Testis (tissue), 2 donors: ENCODE measurements at regions not wholly inside any gene's neighbourhood (a gene's known extent, or its start where the extent isn't known, plus 50 kb on each side); places are given as distances from the start of the nearest gene placed in this dataset.

Source experiments
- POLR2A ChIP-seq: fragments of 450-650 bp; IDR thresholded peaks from one replicate; pipeline ENCODE4 v1.6.1; 2017; ENCODE audit warnings: antibody characterized with exemption, mild to moderate bottlenecking, moderate library complexity
- TF ChIP-seq, protein P1 (sequence below), 3 experiments: fragments of 450-650 bp in 2 of 3; fragments of 200-600 bp in 1 of 3; sonication (generic) in 1 of 3; IDR thresholded peaks; one replicate each; pipeline ENCODE4 v1.5.1; 2016 to 2019; ENCODE audit warnings: antibody characterized with exemption in 3 of 3, mild to moderate bottlenecking in 2 of 3, moderate library complexity in 1 of 3

DNA sequence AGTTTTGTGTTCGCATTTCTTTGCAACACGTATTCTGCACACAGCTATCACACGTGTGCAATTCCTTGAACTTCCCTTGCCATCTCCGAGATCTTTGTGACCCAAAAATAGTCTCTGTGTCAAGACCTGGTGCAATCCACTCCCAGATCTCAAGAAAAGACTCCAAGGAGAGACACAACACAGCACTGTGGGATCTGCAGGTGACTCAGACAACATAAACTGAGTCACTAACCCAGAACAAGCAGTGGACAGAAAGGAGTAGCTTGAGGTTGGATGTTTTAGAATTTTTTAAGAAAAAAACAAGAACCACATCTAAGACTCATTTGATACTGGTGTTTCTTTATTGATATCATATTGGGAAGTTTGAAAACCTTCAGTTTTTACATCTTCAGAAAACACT, 396.9 kb downstream of the AGTPBP1 start:
- TF ChIP-seq, protein P1, sequence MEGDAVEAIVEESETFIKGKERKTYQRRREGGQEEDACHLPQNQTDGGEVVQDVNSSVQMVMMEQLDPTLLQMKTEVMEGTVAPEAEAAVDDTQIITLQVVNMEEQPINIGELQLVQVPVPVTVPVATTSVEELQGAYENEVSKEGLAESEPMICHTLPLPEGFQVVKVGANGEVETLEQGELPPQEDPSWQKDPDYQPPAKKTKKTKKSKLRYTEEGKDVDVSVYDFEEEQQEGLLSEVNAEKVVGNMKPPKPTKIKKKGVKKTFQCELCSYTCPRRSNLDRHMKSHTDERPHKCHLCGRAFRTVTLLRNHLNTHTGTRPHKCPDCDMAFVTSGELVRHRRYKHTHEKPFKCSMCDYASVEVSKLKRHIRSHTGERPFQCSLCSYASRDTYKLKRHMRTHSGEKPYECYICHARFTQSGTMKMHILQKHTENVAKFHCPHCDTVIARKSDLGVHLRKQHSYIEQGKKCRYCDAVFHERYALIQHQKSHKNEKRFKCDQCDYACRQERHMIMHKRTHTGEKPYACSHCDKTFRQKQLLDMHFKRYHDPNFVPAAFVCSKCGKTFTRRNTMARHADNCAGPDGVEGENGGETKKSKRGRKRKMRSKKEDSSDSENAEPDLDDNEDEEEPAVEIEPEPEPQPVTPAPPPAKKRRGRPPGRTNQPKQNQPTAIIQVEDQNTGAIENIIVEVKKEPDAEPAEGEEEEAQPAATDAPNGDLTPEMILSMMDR (IDR thresholded peaks at IDR 0.05), result no peak
- no peak for TF ChIP-seq POLR2A
